ENCODE measurements at regions not wholly inside any gene's neighbourhood (a gene's known extent, or its start where the extent isn't known, plus 50 kb on each side); places are given as distances from the start of the nearest gene placed in this dataset.
"Not testable (repeated sequence)": the region's sequence is repeated elsewhere in the genome, so short reads cannot be mapped to it uniquely, and the experiment has no call there.

GRCh38 chr19:28691683-28692082 is 521.3 kb downstream of the UQCRFS1 start:
- ChIA-PET POLR2A (no interaction called here), CTCF (interaction anchor here (0.6 kb wide), 1 partner anchor 525 kb away, joined by 3 read pairs; no protein-coding TSS in a partner anchor)
- intact Hi-C loops (cut with micrococcal nuclease) = no loop called here
- TF ChIP-seq, protein P1, sequence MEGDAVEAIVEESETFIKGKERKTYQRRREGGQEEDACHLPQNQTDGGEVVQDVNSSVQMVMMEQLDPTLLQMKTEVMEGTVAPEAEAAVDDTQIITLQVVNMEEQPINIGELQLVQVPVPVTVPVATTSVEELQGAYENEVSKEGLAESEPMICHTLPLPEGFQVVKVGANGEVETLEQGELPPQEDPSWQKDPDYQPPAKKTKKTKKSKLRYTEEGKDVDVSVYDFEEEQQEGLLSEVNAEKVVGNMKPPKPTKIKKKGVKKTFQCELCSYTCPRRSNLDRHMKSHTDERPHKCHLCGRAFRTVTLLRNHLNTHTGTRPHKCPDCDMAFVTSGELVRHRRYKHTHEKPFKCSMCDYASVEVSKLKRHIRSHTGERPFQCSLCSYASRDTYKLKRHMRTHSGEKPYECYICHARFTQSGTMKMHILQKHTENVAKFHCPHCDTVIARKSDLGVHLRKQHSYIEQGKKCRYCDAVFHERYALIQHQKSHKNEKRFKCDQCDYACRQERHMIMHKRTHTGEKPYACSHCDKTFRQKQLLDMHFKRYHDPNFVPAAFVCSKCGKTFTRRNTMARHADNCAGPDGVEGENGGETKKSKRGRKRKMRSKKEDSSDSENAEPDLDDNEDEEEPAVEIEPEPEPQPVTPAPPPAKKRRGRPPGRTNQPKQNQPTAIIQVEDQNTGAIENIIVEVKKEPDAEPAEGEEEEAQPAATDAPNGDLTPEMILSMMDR (IDR thresholded peaks at IDR 0.05; ENCODE audit: unreplicated experiment) = no peak
- Mint-ChIP-seq H3K36me3 (ENCODE audit: insufficient read depth, unreplicated experiment) (peaks cover 7% of the 10 kb centered on the region), H3K4me3 (ENCODE audit: unreplicated experiment) (no peak overlapping the region), H3K4me1 (ENCODE audit: insufficient read depth, unreplicated experiment) (no peaks in the 10 kb centered on the region), H3K9me3 (ENCODE audit: unreplicated experiment) (peaks cover 40% of the 10 kb centered on the region), H3K27ac (ENCODE audit: low read depth, unreplicated experiment) (no peak overlapping the region), H3K27me3 (ENCODE audit: insufficient read depth, unreplicated experiment) (no peaks in the 10 kb centered on the region)
- DNase-seq (ENCODE audit: unreplicated experiment) = no peak
- no TSS peak for BruUV-seq (replicated peaks)

DNA sequence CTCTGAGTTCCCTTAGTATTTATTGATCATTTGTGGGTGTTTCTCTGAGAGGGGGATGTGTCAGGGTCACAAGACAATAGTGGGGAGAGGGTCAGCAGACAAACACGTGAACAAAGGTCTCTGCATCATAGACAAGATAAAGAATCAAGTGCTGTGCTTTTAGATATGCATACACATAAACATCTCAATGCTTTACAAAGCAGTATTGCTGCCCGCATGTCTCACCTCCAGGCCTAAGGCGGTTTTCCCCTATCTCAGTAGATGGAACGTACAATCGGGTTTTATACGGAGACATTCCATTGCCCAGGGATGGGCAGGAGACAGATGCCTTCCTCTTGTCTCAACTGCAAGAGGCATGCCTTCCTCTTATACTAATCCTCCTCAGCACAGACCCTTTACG is 523.5 kb downstream of the UQCRFS1 start:
- CTCF ChIA-PET; DNase-seq (ENCODE audit: unreplicated experiment); H3K27ac Mint-ChIP-seq (ENCODE audit: low read depth, unreplicated experiment); H3K27me3 Mint-ChIP-seq (ENCODE audit: insufficient read depth, unreplicated experiment); BruUV-seq (replicated peaks); H3K36me3 Mint-ChIP-seq (ENCODE audit: insufficient read depth, unreplicated experiment); H3K4me1 Mint-ChIP-seq (ENCODE audit: insufficient read depth, unreplicated experiment); POLR2A ChIA-PET; intact Hi-C loops (cut with micrococcal nuclease); H3K4me3 Mint-ChIP-seq (ENCODE audit: unreplicated experiment): not testable (repeated sequence)
- peaks cover 18% of the 10 kb centered on the region for H3K9me3 Mint-ChIP-seq (ENCODE audit: unreplicated experiment)

- Mint-ChIP-seq H3K9me3 (ENCODE audit: unreplicated experiment) (peaks cover 20% of the 10 kb centered on the region), H3K4me1 (ENCODE audit: insufficient read depth, unreplicated experiment) (no peaks in the 10 kb centered on the region), H3K4me3 (ENCODE audit: unreplicated experiment) (no peak overlapping the region), H3K27me3 (ENCODE audit: insufficient read depth, unreplicated experiment) (no peaks in the 10 kb centered on the region), H3K36me3 (ENCODE audit: insufficient read depth, unreplicated experiment) (no peaks in the 10 kb centered on the region), H3K27ac (ENCODE audit: low read depth, unreplicated experiment) (no peak overlapping the region)
- CTCF ChIA-PET = no interaction called here
- no peak for DNase-seq (ENCODE audit: unreplicated experiment)
- POLR2A ChIA-PET = no interaction called here
- intact Hi-C loops (cut with micrococcal nuclease) = no loop called here
- BruUV-seq (replicated peaks) = no TSS peak
- TF ChIP-seq, protein P1 (IDR thresholded peaks at IDR 0.05; ENCODE audit: unreplicated experiment) = no peak
These were observed 525.7 kb downstream of the UQCRFS1 start for GRCh38 chr19:28687296-28687695.

GRCh38 chr19:28686756-28687155 is 526.2 kb downstream of the UQCRFS1 start:
- ChIA-PET POLR2A (no interaction called here), CTCF (interaction anchor here (0.7 kb wide), 1 partner anchor 681 kb away, joined by 3 read pairs; no protein-coding TSS in a partner anchor)
- H3K9me3 Mint-ChIP-seq (ENCODE audit: unreplicated experiment) = peaks cover 19% of the 10 kb centered on the region
- no peak overlapping the region for H3K27ac Mint-ChIP-seq (ENCODE audit: low read depth, unreplicated experiment)
- H3K36me3 Mint-ChIP-seq (ENCODE audit: insufficient read depth, unreplicated experiment) = no peaks in the 10 kb centered on the region
- TF ChIP-seq, protein P1 (IDR thresholded peaks at IDR 0.05; ENCODE audit: unreplicated experiment) = no peak
- no peaks in the 10 kb centered on the region for H3K4me1 Mint-ChIP-seq (ENCODE audit: insufficient read depth, unreplicated experiment)
- intact Hi-C loops (cut with micrococcal nuclease) = no loop called here
- no peak overlapping the region for H3K4me3 Mint-ChIP-seq (ENCODE audit: unreplicated experiment)
- no TSS peak for BruUV-seq (replicated peaks)
- DNase-seq (ENCODE audit: unreplicated experiment) = no peak
- no peaks in the 10 kb centered on the region for H3K27me3 Mint-ChIP-seq (ENCODE audit: insufficient read depth, unreplicated experiment)

GRCh38 chr19:28685802-28686201 is 527.1 kb downstream of the UQCRFS1 start:
- Mint-ChIP-seq H3K27me3 (ENCODE audit: insufficient read depth, unreplicated experiment) (no peaks in the 10 kb centered on the region), H3K27ac (ENCODE audit: low read depth, unreplicated experiment) (no peak overlapping the region), H3K36me3 (ENCODE audit: insufficient read depth, unreplicated experiment) (no peaks in the 10 kb centered on the region), H3K4me3 (ENCODE audit: unreplicated experiment) (no peak overlapping the region), H3K9me3 (ENCODE audit: unreplicated experiment) (peaks cover 11% of the 10 kb centered on the region), H3K4me1 (ENCODE audit: insufficient read depth, unreplicated experiment) (no peaks in the 10 kb centered on the region)
- no peak for DNase-seq (ENCODE audit: unreplicated experiment)
- CTCF ChIA-PET = no interaction called here
- BruUV-seq (replicated peaks) = no TSS peak
- POLR2A ChIA-PET = no interaction called here
- TF ChIP-seq, protein P1 (IDR thresholded peaks at IDR 0.05; ENCODE audit: unreplicated experiment) = no peak
- intact Hi-C loops (cut with micrococcal nuclease) = no loop called here

DNA sequence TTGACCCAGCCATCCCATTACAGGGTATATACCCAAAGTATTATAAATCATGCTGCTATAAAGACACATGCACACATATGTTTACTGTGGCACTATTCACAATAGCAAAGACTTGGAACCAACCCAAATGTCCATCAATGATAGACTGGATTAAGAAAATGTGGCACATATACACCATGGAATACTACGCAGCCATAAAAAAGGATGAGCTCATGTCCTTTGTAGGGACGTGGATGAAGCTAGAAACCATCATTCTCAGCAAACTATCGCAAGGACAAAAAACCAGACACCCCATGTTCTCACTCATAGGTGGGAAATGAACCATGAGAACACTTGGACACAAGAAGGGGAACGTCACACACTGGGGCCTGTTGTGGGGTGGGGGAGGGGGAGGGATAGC is 527.9 kb downstream of the UQCRFS1 start:
- CTCF ChIA-PET; H3K4me3 Mint-ChIP-seq (ENCODE audit: unreplicated experiment); DNase-seq (ENCODE audit: unreplicated experiment); H3K27ac Mint-ChIP-seq (ENCODE audit: low read depth, unreplicated experiment); POLR2A ChIA-PET; H3K4me1 Mint-ChIP-seq (ENCODE audit: insufficient read depth, unreplicated experiment); H3K36me3 Mint-ChIP-seq (ENCODE audit: insufficient read depth, unreplicated experiment); intact Hi-C loops (cut with micrococcal nuclease); H3K27me3 Mint-ChIP-seq (ENCODE audit: insufficient read depth, unreplicated experiment); BruUV-seq (replicated peaks): not testable (repeated sequence)
- H3K9me3 Mint-ChIP-seq (ENCODE audit: unreplicated experiment) = peaks cover 11% of the 10 kb centered on the region
